Neural progenitor cell (in vitro differentiated cells): ENCODE measurements at regions not wholly inside any gene's neighbourhood (a gene's known extent, or its start where the extent isn't known, plus 50 kb on each side); places are given as distances from the start of the nearest gene placed in this dataset.

Source experiments
- CTCF ChIP-seq: fragments of 200-600 bp; sonication (generic); IDR thresholded peaks from 2 replicates; pipeline ENCODE4 v1.5.1; 2017; ENCODE audit warnings: antibody characterized with exemption, mild to moderate bottlenecking
- EZH2 ChIP-seq: fragments of 200-600 bp; sonication (generic); IDR thresholded peaks from 2 replicates; pipeline ENCODE4 v1.6.1; 2017; ENCODE audit warnings: antibody characterized with exemption, mild to moderate bottlenecking, moderate library complexity

- no peak for TF ChIP-seq CTCF
- TF ChIP-seq EZH2 = no peak
Measured at GRCh38 chr3:118505784-118506183, 528.9 kb downstream of the IGSF11 start.
